ENCODE measurements at regions not wholly inside any gene's neighbourhood (a gene's known extent, or its start where the extent isn't known, plus 50 kb on each side); places are given as distances from the start of the nearest gene placed in this dataset.

DNA sequence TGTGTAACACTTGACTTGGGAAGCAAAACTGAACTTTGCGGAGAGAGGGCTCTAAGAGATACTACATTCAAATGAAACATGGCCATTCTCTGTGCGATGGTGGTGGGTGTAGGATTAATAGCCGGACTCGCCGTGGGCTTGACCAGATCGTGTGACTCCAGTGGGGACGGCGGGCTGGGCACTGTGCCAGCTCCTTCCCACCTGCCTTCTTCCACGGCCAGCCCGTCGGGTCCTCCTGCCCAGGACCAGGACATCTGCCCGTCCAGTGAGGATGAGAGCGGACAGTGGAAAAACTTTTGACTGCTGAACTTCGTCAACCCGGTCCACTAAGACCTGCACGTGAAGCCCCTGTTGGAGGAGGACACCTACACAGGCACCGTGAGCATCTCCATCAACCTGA is 137.4 kb downstream of the OR4C45 start:
- Histone ChIP-seq H3K36me3 (ENCODE audit: insufficient read depth) (no peaks in the 10 kb centered on the region), H3K4me2 (no peak overlapping the region), H3K79me2 (replicated peaks; ENCODE audit: insufficient read depth) (no peaks in the 10 kb centered on the region), H2AFZ (no peak overlapping the region), H3K4me3 (no peak overlapping the region), H3K4me1 (ENCODE audit: insufficient read depth) (no peaks in the 10 kb centered on the region), H3K27ac (ENCODE audit: low read depth) (no peak overlapping the region), H3K27me3 (ENCODE audit: insufficient read depth) (no peaks in the 10 kb centered on the region), H3K9me2 (ENCODE audit: insufficient read depth) (no peaks in the 10 kb centered on the region), H3F3A (replicated peaks; ENCODE audit: low read depth) (no peaks in the 10 kb centered on the region), H4K20me1 (replicated peaks; ENCODE audit: insufficient read depth) (no peaks in the 10 kb centered on the region)
- H3K27me3 Mint-ChIP-seq (ENCODE audit: insufficient read depth, low read depth, poor library complexity): peaks cover 4% of the 10 kb centered on the region
- no peak for ATAC-seq
- no peaks in the 10 kb centered on the region for H3K4me1 Mint-ChIP-seq
- no peak for TF ChIP-seq CREB1 (CRISPR knock-in tag; IDR thresholded peaks at IDR 0.05; ENCODE audit: low read depth)
- TF ChIP-seq EZH2 (IDR thresholded peaks at IDR 0.05; ENCODE audit: low read depth, unreplicated experiment): no peak
- TF ChIP-seq, protein P1, sequence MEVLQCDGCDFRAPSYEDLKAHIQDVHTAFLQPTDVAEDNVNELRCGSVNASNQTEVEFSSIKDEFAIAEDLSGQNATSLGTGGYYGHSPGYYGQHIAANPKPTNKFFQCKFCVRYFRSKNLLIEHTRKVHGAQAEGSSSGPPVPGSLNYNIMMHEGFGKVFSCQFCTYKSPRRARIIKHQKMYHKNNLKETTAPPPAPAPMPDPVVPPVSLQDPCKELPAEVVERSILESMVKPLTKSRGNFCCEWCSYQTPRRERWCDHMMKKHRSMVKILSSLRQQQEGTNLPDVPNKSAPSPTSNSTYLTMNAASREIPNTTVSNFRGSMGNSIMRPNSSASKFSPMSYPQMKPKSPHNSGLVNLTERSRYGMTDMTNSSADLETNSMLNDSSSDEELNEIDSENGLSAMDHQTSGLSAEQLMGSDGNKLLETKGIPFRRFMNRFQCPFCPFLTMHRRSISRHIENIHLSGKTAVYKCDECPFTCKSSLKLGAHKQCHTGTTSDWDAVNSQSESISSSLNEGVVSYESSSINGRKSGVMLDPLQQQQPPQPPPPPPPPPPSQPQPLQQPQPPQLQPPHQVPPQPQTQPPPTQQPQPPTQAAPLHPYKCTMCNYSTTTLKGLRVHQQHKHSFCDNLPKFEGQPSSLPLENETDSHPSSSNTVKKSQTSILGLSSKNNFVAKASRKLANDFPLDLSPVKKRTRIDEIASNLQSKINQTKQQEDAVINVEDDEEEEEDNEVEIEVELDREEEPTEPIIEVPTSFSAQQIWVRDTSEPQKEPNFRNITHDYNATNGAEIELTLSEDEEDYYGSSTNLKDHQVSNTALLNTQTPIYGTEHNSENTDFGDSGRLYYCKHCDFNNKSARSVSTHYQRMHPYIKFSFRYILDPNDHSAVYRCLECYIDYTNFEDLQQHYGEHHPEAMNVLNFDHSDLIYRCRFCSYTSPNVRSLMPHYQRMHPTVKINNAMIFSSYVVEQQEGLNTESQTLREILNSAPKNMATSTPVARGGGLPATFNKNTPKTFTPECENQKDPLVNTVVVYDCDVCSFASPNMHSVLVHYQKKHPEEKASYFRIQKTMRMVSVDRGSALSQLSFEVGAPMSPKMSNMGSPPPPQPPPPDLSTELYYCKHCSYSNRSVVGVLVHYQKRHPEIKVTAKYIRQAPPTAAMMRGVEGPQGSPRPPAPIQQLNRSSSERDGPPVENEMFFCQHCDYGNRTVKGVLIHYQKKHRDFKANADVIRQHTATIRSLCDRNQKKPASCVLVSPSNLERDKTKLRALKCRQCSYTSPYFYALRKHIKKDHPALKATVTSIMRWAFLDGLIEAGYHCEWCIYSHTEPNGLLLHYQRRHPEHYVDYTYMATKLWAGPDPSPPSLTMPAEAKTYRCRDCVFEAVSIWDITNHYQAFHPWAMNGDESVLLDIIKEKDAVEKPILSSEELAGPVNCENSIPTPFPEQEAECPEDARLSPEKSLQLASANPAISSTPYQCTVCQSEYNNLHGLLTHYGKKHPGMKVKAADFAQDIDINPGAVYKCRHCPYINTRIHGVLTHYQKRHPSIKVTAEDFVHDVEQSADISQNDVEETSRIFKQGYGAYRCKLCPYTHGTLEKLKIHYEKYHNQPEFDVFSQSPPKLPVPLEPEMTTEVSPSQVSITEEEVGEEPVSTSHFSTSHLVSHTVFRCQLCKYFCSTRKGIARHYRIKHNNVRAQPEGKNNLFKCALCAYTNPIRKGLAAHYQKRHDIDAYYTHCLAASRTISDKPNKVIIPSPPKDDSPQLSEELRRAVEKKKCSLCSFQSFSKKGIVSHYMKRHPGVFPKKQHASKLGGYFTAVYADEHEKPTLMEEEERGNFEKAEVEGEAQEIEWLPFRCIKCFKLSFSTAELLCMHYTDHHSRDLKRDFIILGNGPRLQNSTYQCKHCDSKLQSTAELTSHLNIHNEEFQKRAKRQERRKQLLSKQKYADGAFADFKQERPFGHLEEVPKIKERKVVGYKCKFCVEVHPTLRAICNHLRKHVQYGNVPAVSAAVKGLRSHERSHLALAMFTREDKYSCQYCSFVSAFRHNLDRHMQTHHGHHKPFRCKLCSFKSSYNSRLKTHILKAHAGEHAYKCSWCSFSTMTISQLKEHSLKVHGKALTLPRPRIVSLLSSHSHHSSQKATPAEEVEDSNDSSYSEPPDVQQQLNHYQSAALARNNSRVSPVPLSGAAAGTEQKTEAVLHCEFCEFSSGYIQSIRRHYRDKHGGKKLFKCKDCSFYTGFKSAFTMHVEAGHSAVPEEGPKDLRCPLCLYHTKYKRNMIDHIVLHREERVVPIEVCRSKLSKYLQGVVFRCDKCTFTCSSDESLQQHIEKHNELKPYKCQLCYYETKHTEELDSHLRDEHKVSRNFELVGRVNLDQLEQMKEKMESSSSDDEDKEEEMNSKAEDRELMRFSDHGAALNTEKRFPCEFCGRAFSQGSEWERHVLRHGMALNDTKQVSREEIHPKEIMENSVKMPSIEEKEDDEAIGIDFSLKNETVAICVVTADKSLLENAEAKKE (CRISPR knock-in tag; IDR thresholded peaks at IDR 0.05): no peak
- no peak for TF ChIP-seq ZNF114 (CRISPR knock-in tag; IDR thresholded peaks at IDR 0.05)
- TF ChIP-seq, protein P2, sequence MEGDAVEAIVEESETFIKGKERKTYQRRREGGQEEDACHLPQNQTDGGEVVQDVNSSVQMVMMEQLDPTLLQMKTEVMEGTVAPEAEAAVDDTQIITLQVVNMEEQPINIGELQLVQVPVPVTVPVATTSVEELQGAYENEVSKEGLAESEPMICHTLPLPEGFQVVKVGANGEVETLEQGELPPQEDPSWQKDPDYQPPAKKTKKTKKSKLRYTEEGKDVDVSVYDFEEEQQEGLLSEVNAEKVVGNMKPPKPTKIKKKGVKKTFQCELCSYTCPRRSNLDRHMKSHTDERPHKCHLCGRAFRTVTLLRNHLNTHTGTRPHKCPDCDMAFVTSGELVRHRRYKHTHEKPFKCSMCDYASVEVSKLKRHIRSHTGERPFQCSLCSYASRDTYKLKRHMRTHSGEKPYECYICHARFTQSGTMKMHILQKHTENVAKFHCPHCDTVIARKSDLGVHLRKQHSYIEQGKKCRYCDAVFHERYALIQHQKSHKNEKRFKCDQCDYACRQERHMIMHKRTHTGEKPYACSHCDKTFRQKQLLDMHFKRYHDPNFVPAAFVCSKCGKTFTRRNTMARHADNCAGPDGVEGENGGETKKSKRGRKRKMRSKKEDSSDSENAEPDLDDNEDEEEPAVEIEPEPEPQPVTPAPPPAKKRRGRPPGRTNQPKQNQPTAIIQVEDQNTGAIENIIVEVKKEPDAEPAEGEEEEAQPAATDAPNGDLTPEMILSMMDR (conservative IDR thresholded peaks at IDR 0.05; ENCODE audit: low read depth in 2 of 2): no peak
- TF ChIP-seq JUNB (IDR thresholded peaks at IDR 0.05; ENCODE audit: unreplicated experiment): no peak
- TF ChIP-seq, protein P3, sequence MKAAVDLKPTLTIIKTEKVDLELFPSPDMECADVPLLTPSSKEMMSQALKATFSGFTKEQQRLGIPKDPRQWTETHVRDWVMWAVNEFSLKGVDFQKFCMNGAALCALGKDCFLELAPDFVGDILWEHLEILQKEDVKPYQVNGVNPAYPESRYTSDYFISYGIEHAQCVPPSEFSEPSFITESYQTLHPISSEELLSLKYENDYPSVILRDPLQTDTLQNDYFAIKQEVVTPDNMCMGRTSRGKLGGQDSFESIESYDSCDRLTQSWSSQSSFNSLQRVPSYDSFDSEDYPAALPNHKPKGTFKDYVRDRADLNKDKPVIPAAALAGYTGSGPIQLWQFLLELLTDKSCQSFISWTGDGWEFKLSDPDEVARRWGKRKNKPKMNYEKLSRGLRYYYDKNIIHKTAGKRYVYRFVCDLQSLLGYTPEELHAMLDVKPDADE (IDR thresholded peaks at IDR 0.05): no peak
- TF ChIP-seq STAT1 (IDR thresholded peaks at IDR 0.05; ENCODE audit: unreplicated experiment): no peak
- no peak for TF ChIP-seq POLR2AphosphoS5 (IDR thresholded peaks at IDR 0.05; ENCODE audit: low read depth)
- TF ChIP-seq, protein P4, sequence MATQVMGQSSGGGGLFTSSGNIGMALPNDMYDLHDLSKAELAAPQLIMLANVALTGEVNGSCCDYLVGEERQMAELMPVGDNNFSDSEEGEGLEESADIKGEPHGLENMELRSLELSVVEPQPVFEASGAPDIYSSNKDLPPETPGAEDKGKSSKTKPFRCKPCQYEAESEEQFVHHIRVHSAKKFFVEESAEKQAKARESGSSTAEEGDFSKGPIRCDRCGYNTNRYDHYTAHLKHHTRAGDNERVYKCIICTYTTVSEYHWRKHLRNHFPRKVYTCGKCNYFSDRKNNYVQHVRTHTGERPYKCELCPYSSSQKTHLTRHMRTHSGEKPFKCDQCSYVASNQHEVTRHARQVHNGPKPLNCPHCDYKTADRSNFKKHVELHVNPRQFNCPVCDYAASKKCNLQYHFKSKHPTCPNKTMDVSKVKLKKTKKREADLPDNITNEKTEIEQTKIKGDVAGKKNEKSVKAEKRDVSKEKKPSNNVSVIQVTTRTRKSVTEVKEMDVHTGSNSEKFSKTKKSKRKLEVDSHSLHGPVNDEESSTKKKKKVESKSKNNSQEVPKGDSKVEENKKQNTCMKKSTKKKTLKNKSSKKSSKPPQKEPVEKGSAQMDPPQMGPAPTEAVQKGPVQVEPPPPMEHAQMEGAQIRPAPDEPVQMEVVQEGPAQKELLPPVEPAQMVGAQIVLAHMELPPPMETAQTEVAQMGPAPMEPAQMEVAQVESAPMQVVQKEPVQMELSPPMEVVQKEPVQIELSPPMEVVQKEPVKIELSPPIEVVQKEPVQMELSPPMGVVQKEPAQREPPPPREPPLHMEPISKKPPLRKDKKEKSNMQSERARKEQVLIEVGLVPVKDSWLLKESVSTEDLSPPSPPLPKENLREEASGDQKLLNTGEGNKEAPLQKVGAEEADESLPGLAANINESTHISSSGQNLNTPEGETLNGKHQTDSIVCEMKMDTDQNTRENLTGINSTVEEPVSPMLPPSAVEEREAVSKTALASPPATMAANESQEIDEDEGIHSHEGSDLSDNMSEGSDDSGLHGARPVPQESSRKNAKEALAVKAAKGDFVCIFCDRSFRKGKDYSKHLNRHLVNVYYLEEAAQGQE (IDR thresholded peaks at IDR 0.05; ENCODE audit: unreplicated experiment): no peak
- no peak for TF ChIP-seq ZNF331 (CRISPR knock-in tag; IDR thresholded peaks at IDR 0.05; ENCODE audit: low read depth)
- TF ChIP-seq EZH2phosphoT487 (IDR thresholded peaks at IDR 0.05; ENCODE audit: unreplicated experiment): no peak
- no peak for TF ChIP-seq NANOG (IDR thresholded peaks at IDR 0.05; ENCODE audit: borderline replicate concordance)
- H3K9me3 Mint-ChIP-seq: peaks cover 91% of the 10 kb centered on the region
- H3K36me3 Mint-ChIP-seq (ENCODE audit: low read depth): peaks cover 27% of the 10 kb centered on the region
- H3K27ac Mint-ChIP-seq: no peak overlapping the region
- H3K4me3 Mint-ChIP-seq: no peak overlapping the region
- no peak for DNase-seq (ENCODE audit: low spot score)

All from GM23338 (cell line).